GM21786 (cell line): ENCODE measurements at regions not wholly inside any gene's neighbourhood (a gene's known extent, or its start where the extent isn't known, plus 50 kb on each side); places are given as distances from the start of the nearest gene placed in this dataset.

Experiments used
- ATAC-seq: cut with Tn5 transposase; IDR thresholded peaks from one replicate; pipeline ENCODE4 v1.9.1; 2021; ENCODE audit not compliant: unreplicated experiment

DNA sequence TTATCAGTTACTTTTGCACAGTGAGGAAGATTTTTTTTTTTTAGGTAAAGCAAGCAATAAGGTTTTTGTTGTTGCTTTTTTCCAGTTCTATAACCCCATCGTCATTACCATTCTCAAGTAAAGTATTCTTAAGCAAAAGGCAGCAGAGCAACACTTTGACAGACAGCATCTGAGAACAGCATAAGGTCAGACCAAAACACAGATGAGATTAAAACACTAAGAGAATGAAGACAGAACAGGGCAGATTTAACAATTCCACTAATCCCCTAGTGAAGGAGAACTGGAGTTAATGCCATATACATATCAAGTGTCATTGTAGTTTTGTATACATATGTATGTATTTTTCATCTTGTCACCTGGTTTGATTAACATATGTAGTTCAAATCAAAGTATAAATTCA is 290.2 kb downstream of the METTL4 start:
- ATAC-seq: no peak

DNA sequence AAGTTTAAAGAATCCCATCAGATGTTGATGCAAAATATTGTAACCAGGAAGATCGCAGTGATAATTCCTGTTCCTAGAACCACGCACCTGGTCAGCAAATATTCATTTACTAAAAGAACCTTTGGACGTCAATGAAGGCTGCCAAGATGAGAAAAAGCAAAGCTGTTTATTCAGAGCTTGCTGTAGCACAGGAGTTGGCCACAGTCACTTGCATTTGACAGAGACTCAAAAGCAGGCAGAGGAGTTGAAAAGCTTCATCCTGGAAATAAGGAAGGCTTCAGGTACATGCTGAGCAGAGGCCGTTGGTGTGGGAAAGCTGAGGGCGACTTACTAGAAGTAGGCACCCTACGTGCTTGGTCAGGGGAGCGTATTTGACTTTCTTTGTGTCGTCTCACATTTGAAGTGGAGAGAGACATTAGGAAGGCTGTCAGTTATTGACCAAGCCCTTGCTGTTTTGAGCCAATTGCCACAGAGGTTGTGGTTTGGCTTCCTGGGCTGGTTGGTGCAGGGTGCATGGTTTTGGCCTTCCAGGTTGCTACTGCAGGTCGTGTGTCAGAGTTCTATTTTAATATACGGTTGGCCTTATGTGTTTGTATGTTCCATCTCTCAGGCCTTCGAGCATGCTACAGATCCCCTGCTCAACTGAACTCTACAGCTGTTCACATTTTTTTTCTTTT is 289.6 kb downstream of the METTL4 start:
- ATAC-seq: no peak

- no peak for ATAC-seq
These were observed 278.0 kb downstream of the METTL4 start for GRCh38 chr18:2293109-2293839.

DNA sequence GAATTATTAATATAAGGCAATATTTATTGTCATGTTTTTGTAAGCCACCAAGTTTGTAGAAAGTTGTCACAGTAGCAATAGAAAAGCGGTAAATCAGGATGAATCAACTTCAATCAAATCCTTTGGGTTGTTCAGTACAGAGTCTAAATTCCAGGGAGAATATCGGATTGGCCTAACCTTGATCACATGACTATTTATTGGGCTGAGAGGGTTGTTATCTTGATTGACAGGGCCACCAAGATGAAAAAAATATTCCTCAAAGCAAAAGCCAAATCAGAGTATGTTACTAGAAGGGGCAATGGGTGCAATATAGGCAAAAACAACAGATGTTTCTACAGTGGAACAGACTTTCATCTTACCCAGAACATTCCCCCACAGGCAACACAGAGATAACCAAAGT is 270.0 kb downstream of the METTL4 start:
- ATAC-seq: no peak

- no peak for ATAC-seq
These were observed 269.3 kb downstream of the METTL4 start for GRCh38 chr18:2302012-2302411.

GRCh38 chr18:2302628-2303516 is 268.4 kb downstream of the METTL4 start:
- ATAC-seq: no peak

DNA sequence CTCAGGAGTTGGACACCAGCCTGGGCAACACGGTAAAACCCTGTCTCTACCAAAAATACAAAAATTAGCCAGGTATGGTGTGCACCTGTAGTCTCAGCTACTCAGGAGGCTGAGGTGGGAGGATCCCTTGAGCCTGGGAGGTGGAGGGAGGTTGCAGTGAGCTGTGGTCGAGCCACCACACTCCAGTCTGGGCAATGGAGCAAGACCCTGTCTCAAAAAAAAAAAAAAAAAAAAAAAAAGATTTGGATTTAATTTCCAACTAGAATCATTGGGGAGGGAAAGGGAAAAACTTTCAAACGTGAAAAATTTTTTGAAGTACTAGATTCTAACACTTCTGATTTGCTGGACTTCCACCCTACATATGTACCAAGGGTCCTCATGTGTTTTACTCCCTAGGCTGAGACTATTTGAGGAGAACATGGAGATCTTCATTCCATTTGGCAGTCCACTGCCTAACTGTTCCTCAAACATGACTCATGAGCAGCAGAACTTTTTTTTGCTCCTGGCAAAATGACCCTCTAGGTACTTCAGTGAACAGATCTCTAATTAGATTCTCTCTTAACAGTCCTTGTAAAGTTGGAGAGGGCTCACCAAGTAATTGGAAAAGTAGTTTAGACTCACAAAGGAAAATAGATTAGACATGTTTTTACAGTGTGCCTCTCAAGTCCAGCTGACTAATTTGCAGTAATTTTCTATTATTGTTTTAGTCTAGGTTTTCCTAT is 267.6 kb downstream of the METTL4 start:
- no peak for ATAC-seq

GRCh38 chr18:2304378-2305175 is 266.7 kb downstream of the METTL4 start:
- ATAC-seq: no peak

DNA sequence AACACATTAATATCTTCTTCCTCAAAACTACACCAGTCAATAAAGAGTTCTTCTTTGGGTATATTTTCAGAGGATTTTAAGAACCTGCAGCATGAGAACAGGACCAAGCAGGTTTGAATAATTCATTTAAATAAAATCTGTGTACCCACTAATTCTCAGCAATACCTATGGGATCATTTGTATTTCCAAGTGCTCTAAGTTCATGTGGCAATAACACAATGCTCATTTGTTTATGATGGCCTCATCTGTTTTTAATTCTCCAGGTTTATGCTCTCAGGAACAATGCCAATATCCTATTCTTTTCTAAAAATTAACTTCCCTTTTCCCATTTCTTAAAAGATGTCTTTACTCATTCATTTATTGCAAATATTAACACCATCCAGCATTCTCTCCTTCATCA is 264.7 kb downstream of the METTL4 start:
- ATAC-seq: no peak

DNA sequence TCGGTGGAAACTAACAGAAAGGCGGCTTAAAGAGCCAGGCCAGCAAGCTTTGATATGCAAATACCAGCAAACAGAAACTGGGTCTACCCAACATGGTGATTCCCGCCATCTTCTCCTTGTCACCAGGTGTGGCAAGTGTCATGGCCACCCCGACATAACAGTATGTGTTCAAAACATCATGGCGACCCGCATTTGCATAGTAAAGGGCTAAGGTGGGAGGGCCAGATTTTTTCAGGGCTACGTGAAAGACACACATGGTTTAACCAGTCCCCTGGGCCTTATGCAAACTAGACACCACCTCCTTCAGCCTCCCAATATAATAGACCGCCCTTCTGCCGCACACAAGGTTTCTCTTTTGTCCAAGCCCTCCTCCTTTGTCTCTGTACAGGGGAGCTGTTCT is 260.4 kb downstream of the METTL4 start:
- ATAC-seq: no peak

GRCh38 chr18:2312440-2312839 is 258.9 kb downstream of the METTL4 start:
- ATAC-seq: peak; percentile 83

DNA sequence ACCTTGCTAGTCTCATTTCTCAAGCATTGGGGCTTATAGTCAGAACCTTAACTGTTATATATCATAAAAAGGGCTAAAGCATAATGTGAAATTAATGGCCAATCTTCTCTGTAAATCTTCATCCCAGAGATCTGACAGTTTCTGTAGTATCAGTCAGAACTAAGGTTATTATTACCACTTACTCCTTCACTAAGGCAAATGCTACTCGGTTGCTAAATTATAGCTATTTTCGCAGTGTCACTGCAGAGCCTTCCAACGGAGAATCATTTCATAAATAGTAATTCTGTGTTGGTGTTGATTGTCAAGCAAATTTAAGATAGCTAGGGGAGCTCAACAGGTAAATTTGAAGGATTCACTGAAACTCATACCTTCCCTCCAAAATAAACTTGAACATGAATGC is 258.0 kb downstream of the METTL4 start:
- no peak for ATAC-seq

- no peak for ATAC-seq
These were observed 255.1 kb downstream of the METTL4 start for GRCh38 chr18:2316082-2316750.

DNA sequence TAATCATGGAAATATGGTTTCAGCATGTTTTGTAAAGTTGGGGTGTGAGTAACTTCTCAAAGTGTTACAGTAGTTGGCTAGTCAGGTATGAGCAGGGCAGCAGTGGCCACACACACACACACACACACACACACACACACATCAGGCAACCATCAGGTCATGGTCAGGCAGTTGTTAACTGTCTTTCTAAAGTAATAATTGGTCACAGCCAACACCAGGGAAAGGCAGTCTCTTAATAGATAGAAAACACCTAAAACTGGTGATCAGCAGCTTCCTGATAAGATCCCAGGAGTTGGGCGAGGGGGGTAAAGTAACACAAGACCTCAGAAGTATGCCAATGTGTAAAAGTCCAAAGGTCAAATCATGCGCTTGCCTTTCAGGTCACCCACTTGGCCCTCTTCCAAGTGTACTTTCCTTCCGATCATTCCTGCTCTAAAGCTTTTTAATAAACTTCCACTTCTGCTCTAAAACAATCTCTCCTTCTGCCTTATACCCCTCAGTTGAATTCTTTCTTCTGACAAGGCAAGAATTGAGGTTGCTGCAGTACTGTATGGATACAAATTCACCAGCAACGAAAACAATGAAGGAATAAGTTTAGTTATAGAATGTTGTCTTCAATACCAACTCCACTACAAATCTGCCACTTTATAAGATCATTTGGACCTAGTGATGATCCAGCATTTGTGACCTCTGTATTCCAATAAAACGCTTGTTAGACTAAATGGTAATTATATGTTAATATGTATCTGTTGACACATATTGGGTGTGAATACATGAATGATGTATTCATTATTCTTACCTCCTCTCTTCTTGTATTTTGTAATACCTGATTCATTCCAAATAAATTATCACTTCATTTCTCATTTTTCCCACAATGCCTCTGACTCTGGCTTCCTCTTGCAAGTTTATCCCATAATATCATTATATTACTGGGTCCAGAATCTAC is 254.3 kb downstream of the METTL4 start:
- no peak for ATAC-seq

- no peak for ATAC-seq
These were observed 246.8 kb downstream of the METTL4 start for GRCh38 chr18:2324459-2324858.

- ATAC-seq: no peak
These were observed 245.9 kb downstream of the METTL4 start for GRCh38 chr18:2325308-2325849.

GRCh38 chr18:2325933-2326332 is 245.4 kb downstream of the METTL4 start:
- ATAC-seq: no peak

DNA sequence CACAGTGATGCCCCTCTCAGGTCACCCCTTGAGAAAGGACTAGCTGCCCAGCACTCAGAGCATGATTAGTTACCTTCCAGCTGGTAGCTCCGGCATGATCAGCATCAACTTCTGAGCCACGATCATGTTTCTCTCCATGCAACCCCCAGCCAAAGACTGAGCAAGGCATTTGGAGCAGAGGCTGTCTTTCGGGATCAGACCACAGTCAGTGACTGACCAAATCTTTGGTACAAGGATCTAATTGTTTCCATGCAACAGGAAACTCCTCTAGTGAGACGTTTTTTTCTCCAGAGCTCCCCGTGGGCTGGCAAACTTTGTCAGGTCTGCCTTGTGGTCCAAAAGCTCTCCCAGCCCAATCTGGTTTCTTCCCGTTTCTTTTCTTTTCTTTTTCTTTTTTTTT is 244.3 kb downstream of the METTL4 start:
- no peak for ATAC-seq
